Karpas-422 (cell line): ENCODE measurements at regions not wholly inside any gene's neighbourhood (a gene's known extent, or its start where the extent isn't known, plus 50 kb on each side); places are given as distances from the start of the nearest gene placed in this dataset.
A peak's percentile ranks its signal among the peaks of the same experiment; 100 is the strongest.

ENCODE experiments used
- DNase-seq: peaks from one replicate; pipeline ENCODE4 v3.0.0-alpha.2; 2015
- H2AFZ ChIP-seq: fragments of 200-600 bp; sonication (generic); 2 replicates; pipeline ENCODE4 v1.6.1; 2014; ENCODE audit warnings: antibody characterized with exemption, low read length, mixed read lengths
- H3K27ac ChIP-seq: fragments of 200-600 bp; sonication (generic); 2 replicates; pipeline ENCODE4 v1.5.1; 2014; ENCODE audit warnings: mild to moderate bottlenecking, low read length, moderate library complexity
- H3K27me3 ChIP-seq: fragments of 200-600 bp; sonication (generic); 2 replicates; pipeline ENCODE4 v1.6.1; 2014; ENCODE audit warnings: low read length, mixed read lengths
- H3K36me3 ChIP-seq: fragments of 200-600 bp; sonication (generic); 2 replicates; pipeline ENCODE4 v1.6.1; 2014; ENCODE audit warnings: low read length, mixed read lengths; ENCODE audit not compliant: insufficient read depth
- H3K4me1 ChIP-seq: fragments of 200-600 bp; sonication (generic); 2 replicates; pipeline ENCODE4 v1.6.1; 2014; ENCODE audit warnings: mild to moderate bottlenecking, low read length, mixed read lengths
- H3K4me2 ChIP-seq: fragments of 200-600 bp; sonication (generic); 2 replicates; pipeline ENCODE4 v1.6.1; 2014; ENCODE audit warnings: low read length, low read depth, mild to moderate bottlenecking; ENCODE audit not compliant: poor library complexity, severe bottlenecking
- H3K4me3 ChIP-seq: fragments of 200-600 bp; sonication (generic); 2 replicates; pipeline ENCODE4 v1.5.1; 2014; ENCODE audit warnings: mild to moderate bottlenecking, antibody characterized with exemption, low read length, mixed read lengths
- H3K79me2 ChIP-seq: fragments of 200-600 bp; sonication (generic); 2 replicates; pipeline ENCODE4 v1.6.1; 2014; ENCODE audit warnings: mild to moderate bottlenecking, low read length, mixed read lengths
- H3K9ac ChIP-seq: fragments of 200-600 bp; sonication (generic); 2 replicates; pipeline ENCODE4 v1.6.0; 2014; ENCODE audit warnings: low read length
- H3K9me2 ChIP-seq: fragments of 200-600 bp; sonication (generic), shearing (Covaris generic); replicated peaks from 2 replicates; pipeline ENCODE4 v1.6.0; 2014; ENCODE audit warnings: mild to moderate bottlenecking, low read length, moderate library complexity; ENCODE audit not compliant: insufficient read depth
- H3K9me3 ChIP-seq: fragments of 300-700, 200-600 bp; sonication (generic); 2 replicates; pipeline ENCODE4 v1.6.1; 2014; ENCODE audit warnings: low read length, mixed read lengths
- H4K20me1 ChIP-seq: fragments of 200-600 bp; sonication (generic); 2 replicates; pipeline ENCODE4 v1.6.1; 2014; ENCODE audit warnings: mild to moderate bottlenecking, antibody characterized with exemption, low read length, low read depth; ENCODE audit not compliant: insufficient read depth

GRCh38 chr12:132413931-132414588 is 75.9 kb upstream of the FBRSL1 start:
- DNase-seq = peak; percentile 56
- Histone ChIP-seq H3K4me3 (no peak overlapping the region), H3K9me2 (no peaks in the 10 kb centered on the region), H2AFZ (no peak overlapping the region), H3K4me1 (no peaks in the 10 kb centered on the region), H3K9ac (no peak overlapping the region), H4K20me1 (no peaks in the 10 kb centered on the region), H3K36me3 (no peaks in the 10 kb centered on the region), H3K9me3 (no peaks in the 10 kb centered on the region), H3K27me3 (no peaks in the 10 kb centered on the region), H3K79me2 (no peaks in the 10 kb centered on the region), H3K27ac (no peak overlapping the region), H3K4me2 (no peak overlapping the region)

GRCh38 chr12:132411457-132411856 is 78.5 kb upstream of the FBRSL1 start:
- H3K4me1 ChIP-seq = no peaks in the 10 kb centered on the region
- H3K4me2 ChIP-seq = no peak overlapping the region
- no peaks in the 10 kb centered on the region for H4K20me1 ChIP-seq
- no peak for DNase-seq
- no peak overlapping the region for H2AFZ ChIP-seq
- no peaks in the 10 kb centered on the region for H3K9me2 ChIP-seq
- H3K79me2 ChIP-seq = no peaks in the 10 kb centered on the region
- no peaks in the 10 kb centered on the region for H3K9me3 ChIP-seq
- no peaks in the 10 kb centered on the region for H3K36me3 ChIP-seq
- H3K27ac ChIP-seq = no peak overlapping the region
- no peaks in the 10 kb centered on the region for H3K27me3 ChIP-seq
- H3K4me3 ChIP-seq = no peak overlapping the region
- no peak overlapping the region for H3K9ac ChIP-seq

GRCh38 chr12:132410849-132411248 is 79.1 kb upstream of the FBRSL1 start:
- H3K4me3 ChIP-seq = no peak overlapping the region
- H3K79me2 ChIP-seq = no peaks in the 10 kb centered on the region
- no peak overlapping the region for H3K9ac ChIP-seq
- no peaks in the 10 kb centered on the region for H3K4me1 ChIP-seq
- DNase-seq = no peak
- H3K27ac ChIP-seq = no peak overlapping the region
- no peaks in the 10 kb centered on the region for H4K20me1 ChIP-seq
- no peak overlapping the region for H2AFZ ChIP-seq
- no peaks in the 10 kb centered on the region for H3K9me3 ChIP-seq
- no peak overlapping the region for H3K4me2 ChIP-seq
- H3K27me3 ChIP-seq = no peaks in the 10 kb centered on the region
- H3K36me3 ChIP-seq = no peaks in the 10 kb centered on the region
- H3K9me2 ChIP-seq = no peaks in the 10 kb centered on the region

- no peaks in the 10 kb centered on the region for H3K27me3 ChIP-seq
- H3K27ac ChIP-seq = no peak overlapping the region
Observed at GRCh38 chr12:132410296-132410625, 79.7 kb upstream of the FBRSL1 start.

GRCh38 chr12:132409495-132410295 is 80.3 kb upstream of the FBRSL1 start:
- Histone ChIP-seq H3K27me3 (no peaks in the 10 kb centered on the region), H3K27ac (no peak overlapping the region), H3K4me2 (no peak overlapping the region), H3K9me2 (no peaks in the 10 kb centered on the region), H4K20me1 (no peaks in the 10 kb centered on the region), H3K4me1 (no peaks in the 10 kb centered on the region), H2AFZ (no peak overlapping the region), H3K36me3 (no peaks in the 10 kb centered on the region), H3K9ac (no peak overlapping the region), H3K4me3 (no peak overlapping the region), H3K9me3 (no peaks in the 10 kb centered on the region), H3K79me2 (no peaks in the 10 kb centered on the region)
- DNase-seq = no peak

More at GRCh38 chr12:132410296-132410625, 79.7 kb upstream of the FBRSL1 start:
- no peak for DNase-seq
- Histone ChIP-seq H4K20me1 (no peaks in the 10 kb centered on the region), H2AFZ (no peak overlapping the region), H3K9me2 (no peaks in the 10 kb centered on the region), H3K9ac (no peak overlapping the region), H3K79me2 (no peaks in the 10 kb centered on the region), H3K36me3 (no peaks in the 10 kb centered on the region), H3K4me2 (no peak overlapping the region), H3K9me3 (no peaks in the 10 kb centered on the region), H3K4me3 (no peak overlapping the region), H3K4me1 (no peaks in the 10 kb centered on the region)

GRCh38 chr12:132408626-132409494 is 79.5 kb upstream of the GALNT9 start:
- Histone ChIP-seq H3K4me1 (no peaks in the 10 kb centered on the region), H3K4me3 (no peak overlapping the region), H3K9me2 (no peaks in the 10 kb centered on the region), H3K36me3 (no peaks in the 10 kb centered on the region), H3K79me2 (no peaks in the 10 kb centered on the region), H3K27me3 (no peaks in the 10 kb centered on the region), H3K27ac (no peak overlapping the region), H4K20me1 (no peaks in the 10 kb centered on the region), H3K4me2 (no peak overlapping the region), H3K9me3 (no peaks in the 10 kb centered on the region), H2AFZ (no peak overlapping the region), H3K9ac (no peak overlapping the region)
- no peak for DNase-seq

GRCh38 chr12:132407992-132408391 is 78.6 kb upstream of the GALNT9 start:
- Histone ChIP-seq H3K27ac (no peak overlapping the region), H3K4me1 (no peaks in the 10 kb centered on the region), H3K4me3 (no peak overlapping the region), H3K9me3 (no peaks in the 10 kb centered on the region), H3K9ac (no peak overlapping the region), H3K79me2 (no peaks in the 10 kb centered on the region), H3K4me2 (no peak overlapping the region), H3K36me3 (no peaks in the 10 kb centered on the region), H3K9me2 (no peaks in the 10 kb centered on the region), H4K20me1 (no peaks in the 10 kb centered on the region), H2AFZ (no peak overlapping the region), H3K27me3 (no peaks in the 10 kb centered on the region)
- DNase-seq = no peak

GRCh38 chr12:132407451-132407961 is 78.1 kb upstream of the GALNT9 start:
- H3K9ac ChIP-seq = no peak overlapping the region
- no peak for DNase-seq
- H3K9me3 ChIP-seq = no peaks in the 10 kb centered on the region
- no peaks in the 10 kb centered on the region for H3K4me1 ChIP-seq
- no peaks in the 10 kb centered on the region for H3K79me2 ChIP-seq
- H3K27ac ChIP-seq = no peak overlapping the region
- H4K20me1 ChIP-seq = no peaks in the 10 kb centered on the region
- H2AFZ ChIP-seq = no peak overlapping the region
- H3K9me2 ChIP-seq = no peaks in the 10 kb centered on the region
- H3K36me3 ChIP-seq = no peaks in the 10 kb centered on the region
- no peaks in the 10 kb centered on the region for H3K27me3 ChIP-seq
- H3K4me2 ChIP-seq = no peak overlapping the region
- no peak overlapping the region for H3K4me3 ChIP-seq
